Heart left ventricle (tissue), 16 donors: ENCODE measurements at regions not wholly inside any gene's neighbourhood (a gene's known extent, or its start where the extent isn't known, plus 50 kb on each side); places are given as distances from the start of the nearest gene placed in this dataset.
A peak's percentile ranks its signal among the peaks of the same experiment; 100 is the strongest.

ENCODE experiments used
- ATAC-seq, 4 donors: fragments of 200-7000 bp; cut with Tn5 transposase; one replicate each; pipeline ENCODE4 v1.9.1; 2020 to 2022; ENCODE audit warnings: moderate library complexity in 4 of 4, mild to moderate bottlenecking in 3 of 4, moderate number of reproducible peaks in 1 of 4
- DNase-seq, 5 donors: peaks; one replicate each; pipeline ENCODE4 v3.0.0-alpha.2; 2020
- H3K27ac ChIP-seq, 12 donors: fragments of 200-600 bp; sonication (generic) in 4 of 12; one replicate each; pipeline versions ENCODE4 v1.5.0 to v1.8.0; 2016 to 2022; ENCODE audit warnings: mild to moderate bottlenecking in 2 of 12
- H3K27me3 ChIP-seq, 9 donors: fragments of 200-600 bp; sonication (generic) in 2 of 9; one replicate each; pipeline versions ENCODE4 v1.5.1 to v1.8.0; 2016 to 2022; ENCODE audit warnings: mild to moderate bottlenecking in 3 of 9
- H3K36me3 ChIP-seq, 9 donors: fragments of 200-600 bp; sonication (generic) in 2 of 9; one replicate each; pipeline versions ENCODE4 v1.5.0 to v1.8.0; 2018 to 2022; ENCODE audit warnings: mild to moderate bottlenecking in 2 of 9
- H3K4me1 ChIP-seq, 12 donors: fragments of 200-600 bp; sonication (generic) in 4 of 12; one replicate each; pipeline versions ENCODE4 v1.5.0 to v1.8.0; 2016 to 2022; ENCODE audit warnings: mild to moderate bottlenecking in 3 of 12
- H3K4me3 ChIP-seq, 12 donors: fragments of 200-600 bp; sonication (generic) in 4 of 12; one replicate each; pipeline versions ENCODE4 v1.5.0 to v1.8.0; 2017 to 2022; ENCODE audit warnings: mild to moderate bottlenecking in 9 of 12, moderate library complexity in 4 of 12
- H3K9me3 ChIP-seq, 12 donors: fragments of 200-600 bp; sonication (generic) in 4 of 12; one replicate each; pipeline versions ENCODE4 v1.5.0 to v1.8.0; 2016 to 2022; ENCODE audit warnings: mild to moderate bottlenecking in 1 of 12
- POLR2A ChIP-seq, 2 donors: fragments of 450-650 bp; IDR thresholded peaks; one replicate each; pipeline ENCODE4 v1.6.1; 2017; ENCODE audit warnings: antibody characterized with exemption in 2 of 2, mild to moderate bottlenecking in 2 of 2, moderate library complexity in 2 of 2
- WGBS, 4 donors: extraction: QIAGEN DNeasy Blood & Tissue Kit in 2 of 4; methylation state at CpG; one replicate each; pipeline versions ENCODE4 v1.1.5 to v1.1.7; 2013 to 2018; 5-methylcytosine and 5-hydroxymethylcytosine counted together
- intact Hi-C, 10 donors: fragments of 100-400 bp; cut with DNase I; formaldehyde crosslinking; loops; one replicate each; pipeline versions ENCODE4 v1.11.1 to v1.14.2; 2022
- TF ChIP-seq, protein P1 (sequence below), 12 donors: fragments of 200-600 bp; sonication (generic) in 4 of 12; IDR thresholded peaks; one replicate each; pipeline versions ENCODE4 v1.5.0 to v1.8.0; 2018 to 2022; ENCODE audit warnings: antibody characterized with exemption in 12 of 12, mild to moderate bottlenecking in 5 of 12
- donor health status: ischemic (EF 13 %, LVEDD 7.1; RV severe dilation, severe dysfunction).
- donor health status: healthy with polysubstance abuse.
- donor health status: DM: no; HTN: yes; CAD: no.
- donor health status: DM: no; HTN: no; CAD: no.
- donor health status: ischemic (EF 25% LVEDD 6.9; RV normal size, moderate dysfunction).
- donor health status: ischemic (EF 25% LVEDD 5.7; RV mildly dilated, moderate dysfunction).
- donor health status: healthy.
- donor health status: DM: yes; HTN: yes; CAD: no.
- donor health status: ischemic (EF 35%, LVEDD 5.7; RV mildly dilated, moderate dysfunction).
- donor health status: nonischemic (EF 11% LVEDD 7.7; RV severe dilation, severe dysfunction).
- donor health status: DM: yes; HTN: yes; CAD: no.
- donor health status: PGD.
- donor health status: ischemic (EF 29% LVEDD 5.4; RV normal size, mild dysfunction).
- donor health status: nonischemic (EF 23%, LVEDD 6.1; RV moderate dilation, normal function).

DNA sequence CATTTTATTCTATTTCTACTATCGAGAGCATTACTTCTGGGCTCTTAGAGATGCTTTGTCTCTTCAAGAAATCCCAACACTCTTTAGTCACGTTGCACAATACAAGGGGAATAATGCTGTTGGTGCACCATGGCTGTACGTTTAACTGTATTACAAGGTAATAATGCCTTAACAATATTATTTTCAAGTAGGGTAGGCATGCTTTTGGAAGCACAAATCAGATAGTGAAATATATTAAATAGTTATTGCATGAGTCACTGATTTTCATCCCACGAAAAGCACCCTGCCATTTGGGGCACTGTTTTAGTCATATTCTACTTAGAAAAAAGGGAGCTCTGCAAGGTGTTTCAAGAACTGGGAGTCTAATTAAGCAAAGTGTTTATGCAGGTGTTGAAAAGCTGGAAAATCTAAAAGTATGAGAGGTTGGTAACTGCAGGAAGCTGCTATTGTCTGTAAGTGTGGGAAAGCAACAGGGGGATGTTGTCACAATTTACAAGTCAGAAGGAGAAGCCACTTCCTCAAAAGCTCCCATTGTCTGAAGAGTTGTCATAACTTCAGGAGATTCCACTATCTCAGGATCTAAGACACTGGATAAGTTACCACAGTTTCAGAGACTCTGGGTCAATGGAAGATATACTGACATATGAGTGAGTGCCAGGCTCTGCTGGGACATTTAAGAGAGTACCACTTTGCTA lies 218.2 kb downstream of the JRKL start:
- no peak for DNase-seq
- intact Hi-C loops = no loop called here
- TF ChIP-seq, protein P1, sequence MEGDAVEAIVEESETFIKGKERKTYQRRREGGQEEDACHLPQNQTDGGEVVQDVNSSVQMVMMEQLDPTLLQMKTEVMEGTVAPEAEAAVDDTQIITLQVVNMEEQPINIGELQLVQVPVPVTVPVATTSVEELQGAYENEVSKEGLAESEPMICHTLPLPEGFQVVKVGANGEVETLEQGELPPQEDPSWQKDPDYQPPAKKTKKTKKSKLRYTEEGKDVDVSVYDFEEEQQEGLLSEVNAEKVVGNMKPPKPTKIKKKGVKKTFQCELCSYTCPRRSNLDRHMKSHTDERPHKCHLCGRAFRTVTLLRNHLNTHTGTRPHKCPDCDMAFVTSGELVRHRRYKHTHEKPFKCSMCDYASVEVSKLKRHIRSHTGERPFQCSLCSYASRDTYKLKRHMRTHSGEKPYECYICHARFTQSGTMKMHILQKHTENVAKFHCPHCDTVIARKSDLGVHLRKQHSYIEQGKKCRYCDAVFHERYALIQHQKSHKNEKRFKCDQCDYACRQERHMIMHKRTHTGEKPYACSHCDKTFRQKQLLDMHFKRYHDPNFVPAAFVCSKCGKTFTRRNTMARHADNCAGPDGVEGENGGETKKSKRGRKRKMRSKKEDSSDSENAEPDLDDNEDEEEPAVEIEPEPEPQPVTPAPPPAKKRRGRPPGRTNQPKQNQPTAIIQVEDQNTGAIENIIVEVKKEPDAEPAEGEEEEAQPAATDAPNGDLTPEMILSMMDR (IDR thresholded peaks at IDR 0.05) = no peak
- TF ChIP-seq POLR2A (IDR thresholded peaks at IDR 0.05) = no peak

DNA sequence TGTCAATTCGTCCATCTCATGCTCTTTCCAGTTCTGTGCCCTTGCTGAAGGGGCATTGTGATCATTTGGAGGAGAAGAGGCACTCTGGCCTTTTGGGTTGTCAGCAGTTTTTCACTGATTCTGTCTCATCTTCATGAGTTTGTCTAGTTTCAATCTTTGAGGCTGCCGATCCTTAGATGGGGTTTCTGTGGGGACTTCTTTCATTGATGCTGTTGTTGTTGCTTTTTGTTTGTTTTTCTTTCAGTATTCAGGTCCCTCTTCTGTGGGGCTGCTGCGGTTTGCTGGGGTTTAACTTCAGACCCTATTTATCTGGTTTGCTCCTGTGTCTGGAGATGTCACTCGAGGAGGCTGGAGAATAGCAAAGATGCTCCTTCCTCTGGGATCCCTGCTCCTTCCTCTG lies 224.3 kb downstream of the JRKL start:
- no peaks in the 10 kb centered on the region for H3K27me3 ChIP-seq
- DNase-seq (no peak), ATAC-seq (no peak)
- H3K9me3 ChIP-seq = peaks cover 0 to 15% (median 0%) of the 10 kb centered on the region in 12 donors
- H3K4me3 ChIP-seq = no peak overlapping the region
- no peaks in the 10 kb centered on the region for H3K36me3 ChIP-seq
- TF ChIP-seq, protein P1 (IDR thresholded peaks at IDR 0.05) = no peak
- no peak for TF ChIP-seq POLR2A (IDR thresholded peaks at IDR 0.05)
- no peaks in the 10 kb centered on the region for H3K4me1 ChIP-seq
- 79 to 84% (median 80%) methylated on average over 4 of the region's 4 CpGs for WGBS, 4 donors
- no peak overlapping the region for H3K27ac ChIP-seq
- intact Hi-C loops = no loop called here

More for the DNA sequence above, 218.2 kb downstream of the JRKL start:
- Histone ChIP-seq H3K27ac (no peak overlapping the region), H3K9me3 (peaks cover 0 to 15% (median 0%) of the 10 kb centered on the region in 12 donors), H3K4me3 (no peak overlapping the region), H3K4me1 (no peaks in the 10 kb centered on the region), H3K36me3 (no peaks in the 10 kb centered on the region), H3K27me3 (no peaks in the 10 kb centered on the region)
- WGBS, 4 donors = 60 to 73% (median 62%) methylated on average over 4 of the region's 4 CpGs
- no peak for ATAC-seq

DNA sequence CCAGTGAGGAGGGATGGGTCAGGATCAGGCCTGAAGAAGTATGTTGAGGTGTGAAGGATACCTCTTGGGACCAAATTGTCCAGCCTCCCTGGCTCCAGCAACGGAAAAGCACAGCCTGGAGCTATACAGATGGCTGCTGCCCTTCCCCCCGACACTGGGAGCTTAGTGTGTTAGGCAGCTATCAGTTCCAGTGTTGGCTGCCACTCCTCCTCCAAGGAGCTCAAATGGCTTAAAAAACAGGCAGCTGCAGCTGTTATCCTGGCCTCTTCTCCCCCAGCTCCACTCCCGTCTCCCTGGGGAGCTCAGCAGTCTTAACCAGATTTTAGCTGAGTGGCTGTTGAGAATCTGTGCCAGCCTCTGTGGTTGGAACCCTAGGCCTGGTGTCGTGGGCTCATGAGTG lies 225.0 kb downstream of the JRKL start:
- Histone ChIP-seq H3K9me3 (peaks cover 0 to 13% (median 0%) of the 10 kb centered on the region in 12 donors), H3K27me3 (no peaks in the 10 kb centered on the region), H3K27ac (no peak overlapping the region), H3K4me3 (no peak overlapping the region), H3K36me3 (no peaks in the 10 kb centered on the region), H3K4me1 (no peaks in the 10 kb centered on the region)
- 19 to 57% (median 50%) methylated on average over 3 to 4 of the region's 4 CpGs for WGBS, 4 donors
- DNase-seq (no peak), ATAC-seq (no peak)
- TF ChIP-seq, protein P1 (IDR thresholded peaks at IDR 0.05) = no peak
- TF ChIP-seq POLR2A (IDR thresholded peaks at IDR 0.05) = no peak
- intact Hi-C loops = no loop called here

DNA sequence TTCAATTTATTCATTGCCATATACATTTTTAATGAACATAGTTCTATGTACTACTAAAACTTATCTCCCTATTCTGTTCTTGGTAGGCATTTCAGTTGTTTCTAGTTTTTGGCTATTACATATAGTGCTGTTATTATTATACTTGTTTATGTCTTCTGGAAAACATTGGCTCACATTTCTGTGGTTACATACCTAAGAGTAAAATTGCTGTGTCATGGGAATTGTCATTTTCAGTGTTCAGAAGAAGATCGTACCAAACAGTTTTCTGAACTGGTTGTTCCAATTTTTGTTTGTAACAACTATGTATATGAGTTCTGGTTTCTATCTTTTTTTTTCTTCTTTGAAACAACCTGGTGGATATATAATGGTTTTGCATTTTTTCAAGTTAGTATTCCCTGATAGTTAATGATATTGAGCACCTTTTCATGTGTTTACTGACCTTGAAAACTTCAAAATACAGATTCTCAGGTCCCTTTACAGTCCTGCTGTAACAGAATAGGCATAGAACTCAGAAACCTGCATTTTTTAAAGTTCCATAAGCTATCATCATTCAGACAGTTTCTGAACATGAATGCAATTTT lies 230.7 kb downstream of the JRKL start:
- Histone ChIP-seq H3K27me3 (no peaks in the 10 kb centered on the region), H3K4me1 (peaks cover 0 to 6% (median 0%) of the 10 kb centered on the region in 12 donors), H3K4me3 (no peak overlapping the region), H3K36me3 (no peaks in the 10 kb centered on the region), H3K27ac (peak overlapping the region in 7 of 12 donors; percentile 11 to 81 (median 67)), H3K9me3 (peaks cover 0 to 3% (median 0%) of the 10 kb centered on the region in 12 donors)
- DNase-seq = no peak
- TF ChIP-seq POLR2A (IDR thresholded peaks at IDR 0.05) = no peak
- TF ChIP-seq, protein P1 (IDR thresholded peaks at IDR 0.05) = no peak
- WGBS, 4 donors = 38 to 60% (median 54%) methylated on average over 1 of the region's 1 CpG
- intact Hi-C loops = loop anchor here in 1 of 10 donors (5.0 kb wide), 2 partner anchors 138 to 242 kb away; no protein-coding TSS in a partner anchor
- no peak for ATAC-seq
